Right lobe of liver (tissue), 4 donors: ENCODE measurements at regions not wholly inside any gene's neighbourhood (a gene's known extent, or its start where the extent isn't known, plus 50 kb on each side); places are given as distances from the start of the nearest gene placed in this dataset.

Experiments used
- POLR2A ChIP-seq: fragments of 450-650 bp; IDR thresholded peaks from one replicate; pipeline ENCODE4 v1.6.1; 2017; ENCODE audit warnings: antibody characterized with exemption, mild to moderate bottlenecking
- TF ChIP-seq, protein P1 (sequence below), 4 donors: fragments of 200-600 bp in 3 of 4; fragments of 450-650 bp in 1 of 4; IDR thresholded peaks; one replicate each; pipeline versions ENCODE4 v1.5.1 to v1.8.0; 2016 to 2022; ENCODE audit warnings: antibody characterized with exemption in 4 of 4, mild to moderate bottlenecking in 2 of 4
- donor health status: DM: no; HTN: no; CAD: no.
- donor health status: DM: no; HTN: no; CAD: no.
- donor health status: DM: no; HTN: yes; CAD: no.

DNA sequence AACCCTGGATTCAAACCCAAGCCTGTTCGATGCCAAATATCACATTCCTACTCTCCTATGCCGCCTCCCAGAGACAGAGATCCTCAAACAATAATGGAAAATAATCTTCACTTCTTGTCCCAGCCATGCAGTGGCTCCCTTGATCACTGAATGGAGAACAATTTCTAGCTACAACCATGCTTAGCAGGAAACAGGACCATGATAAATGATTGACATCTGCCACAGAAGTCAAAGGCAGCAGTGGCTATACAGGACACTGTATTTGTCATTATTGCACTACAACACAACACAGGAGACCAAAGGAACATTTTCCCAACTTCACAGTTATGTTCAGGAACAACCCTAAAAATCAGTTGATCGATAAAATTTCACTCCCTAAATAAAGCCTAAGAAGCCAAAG is 243.3 kb upstream of the SLC7A11 start:
- TF ChIP-seq, protein P1, sequence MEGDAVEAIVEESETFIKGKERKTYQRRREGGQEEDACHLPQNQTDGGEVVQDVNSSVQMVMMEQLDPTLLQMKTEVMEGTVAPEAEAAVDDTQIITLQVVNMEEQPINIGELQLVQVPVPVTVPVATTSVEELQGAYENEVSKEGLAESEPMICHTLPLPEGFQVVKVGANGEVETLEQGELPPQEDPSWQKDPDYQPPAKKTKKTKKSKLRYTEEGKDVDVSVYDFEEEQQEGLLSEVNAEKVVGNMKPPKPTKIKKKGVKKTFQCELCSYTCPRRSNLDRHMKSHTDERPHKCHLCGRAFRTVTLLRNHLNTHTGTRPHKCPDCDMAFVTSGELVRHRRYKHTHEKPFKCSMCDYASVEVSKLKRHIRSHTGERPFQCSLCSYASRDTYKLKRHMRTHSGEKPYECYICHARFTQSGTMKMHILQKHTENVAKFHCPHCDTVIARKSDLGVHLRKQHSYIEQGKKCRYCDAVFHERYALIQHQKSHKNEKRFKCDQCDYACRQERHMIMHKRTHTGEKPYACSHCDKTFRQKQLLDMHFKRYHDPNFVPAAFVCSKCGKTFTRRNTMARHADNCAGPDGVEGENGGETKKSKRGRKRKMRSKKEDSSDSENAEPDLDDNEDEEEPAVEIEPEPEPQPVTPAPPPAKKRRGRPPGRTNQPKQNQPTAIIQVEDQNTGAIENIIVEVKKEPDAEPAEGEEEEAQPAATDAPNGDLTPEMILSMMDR (IDR thresholded peaks at IDR 0.05): no peak
- no peak for TF ChIP-seq POLR2A
